GM12892 (cell line): ENCODE measurements at regions not wholly inside any gene's neighbourhood (a gene's known extent, or its start where the extent isn't known, plus 50 kb on each side); places are given as distances from the start of the nearest gene placed in this dataset.

Experiments
- POLR2A ChIP-seq: IDR thresholded peaks from 2 replicates; pipeline ENCODE4 v1.6.1; 2011; ENCODE audit warnings: low read depth, low read length, control low read depth
- POLR2AphosphoS5 ChIP-seq: IDR thresholded peaks from 2 replicates; pipeline ENCODE4 v1.6.1; 2011; ENCODE audit warnings: low read depth, low read length, control low read depth

DNA sequence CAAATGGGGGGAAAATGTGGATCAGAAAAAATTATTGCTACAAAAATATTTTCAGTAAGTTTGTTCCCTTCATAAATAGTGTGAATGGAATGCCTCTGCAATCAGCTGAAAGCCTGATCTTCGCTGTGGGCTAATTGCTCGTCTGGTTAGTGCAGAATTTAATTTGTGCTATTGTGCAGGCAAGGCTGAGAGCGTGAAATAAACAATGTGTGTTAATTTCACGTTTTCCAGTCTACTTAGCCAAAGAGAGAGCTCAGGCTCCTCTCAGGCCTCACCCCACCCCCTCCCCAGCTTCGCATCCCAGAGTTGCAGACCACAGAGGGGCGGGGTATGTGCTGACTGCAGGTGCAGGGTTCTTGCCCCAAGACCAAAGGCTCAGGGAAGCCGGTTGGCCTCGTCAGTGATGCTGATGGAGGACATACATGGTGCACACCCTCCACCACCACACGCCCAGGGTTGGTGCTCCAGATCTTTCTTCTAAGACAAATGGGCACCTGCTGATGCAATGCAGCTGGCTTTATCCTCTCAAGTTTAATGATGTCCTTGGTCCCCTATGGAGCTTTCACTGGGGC, 302.6 kb upstream of the SLC14A2 start:
- TF ChIP-seq POLR2A: no peak
- no peak for TF ChIP-seq POLR2AphosphoS5
